ENCODE measurements at regions not wholly inside any gene's neighbourhood (a gene's known extent, or its start where the extent isn't known, plus 50 kb on each side); places are given as distances from the start of the nearest gene placed in this dataset.

DNA sequence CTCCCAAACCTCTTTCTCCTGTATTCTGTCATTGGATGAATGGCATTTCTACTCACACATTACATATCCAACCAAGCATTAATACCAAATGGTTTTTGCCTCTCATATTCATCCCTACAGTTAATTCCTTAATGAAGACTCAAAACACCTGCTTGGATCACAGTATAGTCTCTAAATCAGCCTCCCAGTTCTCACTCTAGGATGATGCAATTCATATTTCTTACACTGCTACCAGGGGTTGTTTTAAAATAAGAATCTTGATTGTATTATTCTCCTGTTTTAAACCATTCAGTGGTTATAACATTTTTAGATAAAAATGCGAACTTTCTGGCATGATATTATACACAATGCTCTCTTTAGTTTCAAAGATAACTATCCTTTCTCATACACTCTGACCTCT lies 281.4 kb upstream of the ZEB2 start:
- TF ChIP-seq, protein P1, sequence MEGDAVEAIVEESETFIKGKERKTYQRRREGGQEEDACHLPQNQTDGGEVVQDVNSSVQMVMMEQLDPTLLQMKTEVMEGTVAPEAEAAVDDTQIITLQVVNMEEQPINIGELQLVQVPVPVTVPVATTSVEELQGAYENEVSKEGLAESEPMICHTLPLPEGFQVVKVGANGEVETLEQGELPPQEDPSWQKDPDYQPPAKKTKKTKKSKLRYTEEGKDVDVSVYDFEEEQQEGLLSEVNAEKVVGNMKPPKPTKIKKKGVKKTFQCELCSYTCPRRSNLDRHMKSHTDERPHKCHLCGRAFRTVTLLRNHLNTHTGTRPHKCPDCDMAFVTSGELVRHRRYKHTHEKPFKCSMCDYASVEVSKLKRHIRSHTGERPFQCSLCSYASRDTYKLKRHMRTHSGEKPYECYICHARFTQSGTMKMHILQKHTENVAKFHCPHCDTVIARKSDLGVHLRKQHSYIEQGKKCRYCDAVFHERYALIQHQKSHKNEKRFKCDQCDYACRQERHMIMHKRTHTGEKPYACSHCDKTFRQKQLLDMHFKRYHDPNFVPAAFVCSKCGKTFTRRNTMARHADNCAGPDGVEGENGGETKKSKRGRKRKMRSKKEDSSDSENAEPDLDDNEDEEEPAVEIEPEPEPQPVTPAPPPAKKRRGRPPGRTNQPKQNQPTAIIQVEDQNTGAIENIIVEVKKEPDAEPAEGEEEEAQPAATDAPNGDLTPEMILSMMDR (IDR thresholded peaks at IDR 0.05; ENCODE audit: control extremely low read depth, extremely low read depth, low read depth, missing control alignments) = no peak
- ChIA-PET POLR2A (no interaction called here), CTCF (interaction anchor here (1.2 kb wide), 1 partner anchor 133 kb away, joined by 3 read pairs; no protein-coding TSS in a partner anchor)
- DNase-seq (ENCODE audit: extremely low spot score) = no peak

DNA sequence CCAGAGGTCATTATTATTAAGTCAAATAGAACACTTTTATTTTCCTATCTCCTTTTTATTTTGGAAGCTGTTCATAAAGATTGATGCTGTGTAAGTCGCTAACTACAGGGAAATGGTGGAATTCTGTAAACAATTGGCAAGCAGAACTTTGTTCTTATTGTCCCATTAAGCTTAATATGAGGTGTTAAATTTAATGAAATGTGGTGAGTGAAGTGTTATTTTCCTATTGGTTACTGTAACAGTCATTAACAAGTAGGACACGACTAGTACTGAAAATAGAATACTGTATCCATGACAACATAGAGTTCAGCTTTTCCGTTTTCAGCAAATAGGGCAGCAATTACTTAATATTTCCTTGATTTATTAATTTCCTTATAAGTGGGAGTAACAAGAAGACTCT lies 279.1 kb upstream of the ZEB2 start:
- ChIA-PET CTCF (interaction anchor here (1.1 kb wide), 1 partner anchor 16 kb away, joined by 3 read pairs; no protein-coding TSS in a partner anchor), POLR2A (no interaction called here)
- DNase-seq (ENCODE audit: extremely low spot score) = no peak
- TF ChIP-seq, protein P1 (IDR thresholded peaks at IDR 0.05; ENCODE audit: control extremely low read depth, extremely low read depth, low read depth, missing control alignments) = no peak

DNA sequence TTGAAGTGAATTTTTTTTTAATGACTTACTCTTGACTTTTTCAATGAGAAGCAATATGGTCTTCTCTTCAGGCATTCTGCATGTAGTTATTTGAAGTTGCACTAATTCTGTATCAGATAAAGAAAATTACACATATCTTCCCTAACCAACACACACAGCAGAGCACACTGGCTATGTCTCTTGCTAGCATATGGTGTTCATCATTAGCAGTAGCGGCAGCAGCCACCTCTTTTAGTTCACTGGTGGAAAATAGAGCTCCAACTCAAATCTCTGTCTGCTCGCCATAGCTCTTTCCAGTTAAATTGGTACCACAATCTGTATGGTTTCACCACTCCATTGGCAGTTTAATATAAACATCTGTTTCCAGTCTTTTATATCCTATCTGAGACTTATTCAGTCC lies 278.1 kb upstream of the ZEB2 start:
- CTCF ChIA-PET = no interaction called here
- DNase-seq (ENCODE audit: extremely low spot score) = no peak
- POLR2A ChIA-PET = no interaction called here
- TF ChIP-seq, protein P1 (IDR thresholded peaks at IDR 0.05; ENCODE audit: control extremely low read depth, extremely low read depth, low read depth, missing control alignments) = no peak

DNA sequence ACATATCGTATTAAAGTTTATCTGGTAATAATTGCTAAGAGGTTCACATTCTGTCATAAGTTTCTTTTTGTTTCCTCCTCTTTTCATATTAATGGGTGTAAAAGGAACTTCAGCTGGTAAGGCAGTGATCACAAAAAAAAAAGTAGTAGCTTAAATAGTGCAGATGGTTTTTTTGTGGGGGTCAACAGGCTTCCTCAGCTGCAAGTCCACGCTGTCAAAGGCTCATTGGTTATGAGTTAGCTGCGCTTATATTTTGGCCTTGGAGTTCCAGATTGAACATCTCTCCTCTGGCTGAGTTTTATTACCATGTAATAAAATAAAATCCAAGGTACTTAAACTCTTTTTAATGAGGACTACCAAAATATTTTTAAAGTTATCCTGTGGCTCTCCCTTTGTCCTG lies 277.0 kb upstream of the ZEB2 start:
- TF ChIP-seq, protein P1 (IDR thresholded peaks at IDR 0.05; ENCODE audit: control extremely low read depth, extremely low read depth, low read depth, missing control alignments) = no peak
- CTCF ChIA-PET = no interaction called here
- POLR2A ChIA-PET = no interaction called here
- no peak for DNase-seq (ENCODE audit: extremely low spot score)

DNA sequence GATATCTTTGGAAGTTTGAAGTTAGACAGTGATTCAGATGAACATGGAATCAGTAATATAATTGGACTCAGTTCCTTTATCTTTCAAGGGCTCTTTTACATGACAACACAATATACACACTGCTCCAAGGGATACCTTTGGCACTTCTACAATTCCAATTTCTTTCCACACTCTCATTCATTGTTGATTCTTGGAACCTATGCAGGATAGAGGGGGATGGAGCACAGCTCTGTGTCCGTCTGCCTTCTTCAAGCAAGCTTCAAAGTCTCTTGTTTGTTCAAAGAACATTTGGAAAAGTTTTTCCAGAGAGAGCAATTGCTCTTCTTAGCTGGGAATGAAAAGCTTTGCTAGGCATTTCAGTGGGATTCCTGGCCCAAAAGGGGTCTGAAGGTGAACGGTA lies 276.2 kb upstream of the ZEB2 start:
- ChIA-PET POLR2A (no interaction called here), CTCF (no interaction called here)
- TF ChIP-seq, protein P1 (IDR thresholded peaks at IDR 0.05; ENCODE audit: control extremely low read depth, extremely low read depth, low read depth, missing control alignments) = no peak

DNA sequence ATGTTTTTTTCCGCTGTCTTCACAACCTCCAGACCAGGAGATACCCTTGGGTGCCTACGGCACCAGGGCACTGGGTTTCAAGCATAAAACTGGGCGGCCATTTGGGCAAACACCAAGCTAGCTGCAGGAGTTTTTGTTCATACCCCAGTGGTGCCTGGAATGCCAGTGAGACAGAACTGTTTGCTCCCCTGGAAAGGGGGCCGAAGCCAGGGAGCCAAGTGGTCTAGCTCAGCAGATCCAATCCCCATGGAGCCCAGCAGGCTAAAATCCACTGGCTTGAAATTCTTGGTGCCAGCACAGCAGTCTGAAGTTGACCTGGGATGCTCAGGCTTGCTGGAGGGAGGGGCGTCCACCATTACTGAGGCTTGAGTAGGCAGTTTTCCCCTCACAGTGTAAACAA lies 265.3 kb upstream of the ZEB2 start:
- DNase-seq (ENCODE audit: extremely low spot score) = no peak
- ChIA-PET POLR2A (no interaction called here), CTCF (no interaction called here)
- TF ChIP-seq, protein P1 (IDR thresholded peaks at IDR 0.05; ENCODE audit: control extremely low read depth, extremely low read depth, low read depth, missing control alignments) = no peak

More for the DNA sequence above, 276.2 kb upstream of the ZEB2 start:
- DNase-seq (ENCODE audit: extremely low spot score) = no peak

DNA sequence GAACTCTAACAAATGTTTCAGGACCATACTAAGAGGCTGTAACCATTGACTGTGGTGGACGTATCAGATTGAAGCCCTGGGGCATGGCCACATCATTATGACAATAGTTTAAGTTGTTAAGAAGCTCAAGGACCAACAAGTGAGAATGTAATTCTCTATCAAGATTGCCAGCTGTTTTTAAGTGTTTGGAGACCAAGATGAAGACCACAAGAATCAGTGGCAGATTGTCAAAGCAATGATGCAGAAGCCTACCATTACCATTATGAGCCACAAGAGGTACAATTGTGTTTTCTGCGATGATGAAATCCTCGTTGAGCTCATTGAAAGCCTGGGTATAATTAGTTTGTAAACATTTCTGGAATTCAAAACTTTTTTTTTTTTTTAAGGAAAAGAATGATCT lies 261.1 kb upstream of the ZEB2 start:
- TF ChIP-seq, protein P1 (IDR thresholded peaks at IDR 0.05; ENCODE audit: control extremely low read depth, extremely low read depth, low read depth, missing control alignments) = no peak
- CTCF ChIA-PET = no interaction called here
- DNase-seq (ENCODE audit: extremely low spot score) = no peak
- POLR2A ChIA-PET = no interaction called here
